ENCODE measurements at regions not wholly inside any gene's neighbourhood (a gene's known extent, or its start where the extent isn't known, plus 50 kb on each side); places are given as distances from the start of the nearest gene placed in this dataset.

DNA sequence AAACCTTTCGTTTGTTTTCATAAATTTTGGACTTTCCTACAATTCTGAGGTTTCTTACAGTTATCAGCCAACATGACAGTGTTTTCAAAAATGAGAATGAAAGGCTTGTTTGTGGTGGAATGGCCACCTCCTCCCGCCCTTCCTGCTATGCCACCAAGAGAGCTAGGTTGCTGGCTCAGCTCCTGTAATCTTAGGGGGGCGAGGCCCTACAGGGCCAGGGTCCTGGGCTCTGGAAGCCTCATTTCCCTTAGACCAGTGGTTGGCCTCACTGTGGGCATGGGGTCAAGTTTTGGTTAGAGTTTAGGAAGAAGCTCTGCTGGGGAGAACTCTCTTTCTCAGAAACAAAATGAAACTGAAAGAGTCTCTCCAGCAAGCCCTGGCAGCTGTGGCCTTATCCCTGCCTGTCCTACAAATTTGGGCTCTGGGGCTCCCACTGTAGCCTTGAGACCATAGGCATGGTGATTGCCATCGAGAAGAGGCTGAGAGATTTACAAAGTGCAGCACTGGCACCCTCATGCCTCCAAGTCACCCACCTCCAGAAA lies 66.2 kb downstream of the IRX1 start:
- Mint-ChIP-seq H3K4me1 (no peaks in the 10 kb centered on the region), H3K36me3 (ENCODE audit: low read depth) (no peaks in the 10 kb centered on the region), H3K27me3 (ENCODE audit: insufficient read depth) (peaks cover 2% of the 10 kb centered on the region), H3K9me3 (no peaks in the 10 kb centered on the region), H3K4me3 (no peak overlapping the region), H3K27ac (no peak overlapping the region)
- DNase-seq = peak; percentile 17
- no peak overlapping the region for H3K4me3 ChIP-seq (ENCODE audit: low read length)
- H3K27ac ChIP-seq (ENCODE audit: low read depth, low read length) = no peak overlapping the region
- no peaks in the 10 kb centered on the region for H3K4me1 ChIP-seq (ENCODE audit: control insufficient read depth, insufficient read depth, low read length)
- no peak overlapping the region for H3K9ac ChIP-seq (ENCODE audit: extremely low read depth, low read length, poor library complexity, severe bottlenecking)
- H3K27me3 ChIP-seq (ENCODE audit: control insufficient read depth, insufficient read depth, low read length, poor library complexity, severe bottlenecking) = no peaks in the 10 kb centered on the region
- WGBS, 2 experiments (ENCODE audit: insufficient coverage in 1 of 2, insufficient read length in 1 of 2) = 83 to 86% methylated on average over 2 to 4 of the region's 4 CpGs
- no peaks in the 10 kb centered on the region for H3K36me3 ChIP-seq (ENCODE audit: control insufficient read depth, insufficient read depth, low read length)
- no peaks in the 10 kb centered on the region for H3K9me3 ChIP-seq (ENCODE audit: control insufficient read depth, low read length)
- TF ChIP-seq, protein P1, sequence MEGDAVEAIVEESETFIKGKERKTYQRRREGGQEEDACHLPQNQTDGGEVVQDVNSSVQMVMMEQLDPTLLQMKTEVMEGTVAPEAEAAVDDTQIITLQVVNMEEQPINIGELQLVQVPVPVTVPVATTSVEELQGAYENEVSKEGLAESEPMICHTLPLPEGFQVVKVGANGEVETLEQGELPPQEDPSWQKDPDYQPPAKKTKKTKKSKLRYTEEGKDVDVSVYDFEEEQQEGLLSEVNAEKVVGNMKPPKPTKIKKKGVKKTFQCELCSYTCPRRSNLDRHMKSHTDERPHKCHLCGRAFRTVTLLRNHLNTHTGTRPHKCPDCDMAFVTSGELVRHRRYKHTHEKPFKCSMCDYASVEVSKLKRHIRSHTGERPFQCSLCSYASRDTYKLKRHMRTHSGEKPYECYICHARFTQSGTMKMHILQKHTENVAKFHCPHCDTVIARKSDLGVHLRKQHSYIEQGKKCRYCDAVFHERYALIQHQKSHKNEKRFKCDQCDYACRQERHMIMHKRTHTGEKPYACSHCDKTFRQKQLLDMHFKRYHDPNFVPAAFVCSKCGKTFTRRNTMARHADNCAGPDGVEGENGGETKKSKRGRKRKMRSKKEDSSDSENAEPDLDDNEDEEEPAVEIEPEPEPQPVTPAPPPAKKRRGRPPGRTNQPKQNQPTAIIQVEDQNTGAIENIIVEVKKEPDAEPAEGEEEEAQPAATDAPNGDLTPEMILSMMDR (conservative IDR thresholded peaks at IDR 0.05) = no peak

- Mint-ChIP-seq H3K36me3 (ENCODE audit: low read depth) (no peaks in the 10 kb centered on the region), H3K27me3 (ENCODE audit: insufficient read depth) (peaks cover 2% of the 10 kb centered on the region), H3K4me3 (no peak overlapping the region), H3K27ac (no peak overlapping the region), H3K9me3 (no peaks in the 10 kb centered on the region), H3K4me1 (no peaks in the 10 kb centered on the region)
- H3K27ac ChIP-seq (ENCODE audit: low read depth, low read length) = no peak overlapping the region
- WGBS, 2 experiments (ENCODE audit: insufficient coverage in 1 of 2, insufficient read length in 1 of 2) = 83 to 84% methylated on average over 1 of the region's 1 CpG
- no peak overlapping the region for H3K4me3 ChIP-seq (ENCODE audit: low read length)
- H3K27me3 ChIP-seq (ENCODE audit: control insufficient read depth, insufficient read depth, low read length, poor library complexity, severe bottlenecking) = no peaks in the 10 kb centered on the region
- TF ChIP-seq, protein P1 (conservative IDR thresholded peaks at IDR 0.05) = no peak
- DNase-seq = no peak
- H3K36me3 ChIP-seq (ENCODE audit: control insufficient read depth, insufficient read depth, low read length) = no peaks in the 10 kb centered on the region
- H3K9me3 ChIP-seq (ENCODE audit: control insufficient read depth, low read length) = no peaks in the 10 kb centered on the region
- no peaks in the 10 kb centered on the region for H3K4me1 ChIP-seq (ENCODE audit: control insufficient read depth, insufficient read depth, low read length)
- no peak overlapping the region for H3K9ac ChIP-seq (ENCODE audit: extremely low read depth, low read length, poor library complexity, severe bottlenecking)
Observed at GRCh38 chr5:3662344-3662743, 66.7 kb downstream of the IRX1 start.

- H3K9me3 ChIP-seq (ENCODE audit: control insufficient read depth, low read length) = no peaks in the 10 kb centered on the region
- no peak overlapping the region for H3K4me3 Mint-ChIP-seq
- no peaks in the 10 kb centered on the region for H3K4me1 ChIP-seq (ENCODE audit: control insufficient read depth, insufficient read depth, low read length)
- TF ChIP-seq, protein P1 (conservative IDR thresholded peaks at IDR 0.05) = no peak
- no peak for DNase-seq
- no peak overlapping the region for H3K27ac ChIP-seq (ENCODE audit: low read depth, low read length)
- no peak overlapping the region for H3K9ac ChIP-seq (ENCODE audit: extremely low read depth, low read length, poor library complexity, severe bottlenecking)
- H3K36me3 ChIP-seq (ENCODE audit: control insufficient read depth, insufficient read depth, low read length) = no peaks in the 10 kb centered on the region
- no peaks in the 10 kb centered on the region for H3K36me3 Mint-ChIP-seq (ENCODE audit: low read depth)
- H3K27me3 ChIP-seq (ENCODE audit: control insufficient read depth, insufficient read depth, low read length, poor library complexity, severe bottlenecking) = no peaks in the 10 kb centered on the region
- H3K27ac Mint-ChIP-seq = no peak overlapping the region
- WGBS, 2 experiments (ENCODE audit: insufficient coverage in 1 of 2, insufficient read length in 1 of 2) = 0 to 63% methylated on average over 1 to 3 of the region's 3 CpGs
- no peak overlapping the region for H3K4me3 ChIP-seq (ENCODE audit: low read length)
- peaks cover 9% of the 10 kb centered on the region for H3K4me1 Mint-ChIP-seq
- H3K9me3 Mint-ChIP-seq = no peaks in the 10 kb centered on the region
- peaks cover 4% of the 10 kb centered on the region for H3K27me3 Mint-ChIP-seq (ENCODE audit: insufficient read depth)
Observed at GRCh38 chr5:3671337-3671736, 75.7 kb downstream of the IRX1 start.

All from endodermal cell (in vitro differentiated cells).